ENCODE measurements at regions not wholly inside any gene's neighbourhood (a gene's known extent, or its start where the extent isn't known, plus 50 kb on each side); places are given as distances from the start of the nearest gene placed in this dataset.
A peak's percentile ranks its signal among the peaks of the same experiment; 100 is the strongest.
"Not testable (repeated sequence)": the region's sequence is repeated elsewhere in the genome, so short reads cannot be mapped to it uniquely, and the experiment has no call there.

DNA sequence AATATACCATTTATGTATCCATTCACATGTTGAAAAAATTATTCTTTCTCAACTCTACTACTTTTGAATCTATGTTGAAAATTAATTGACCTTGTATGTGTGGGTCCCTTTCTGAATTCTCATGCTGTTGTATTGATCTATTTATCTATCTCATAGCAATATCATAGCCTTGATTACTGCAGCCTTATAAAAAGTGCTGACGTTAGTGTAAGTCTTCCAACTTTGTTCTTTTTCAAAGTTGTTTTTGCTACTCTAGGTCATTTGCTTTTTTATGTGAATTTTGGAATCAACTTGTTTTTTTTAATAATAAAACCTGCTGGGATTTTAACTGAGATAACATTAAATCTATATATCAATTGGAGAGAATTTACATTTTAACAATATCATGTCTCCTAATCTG lies 52.2 kb upstream of the PAX3 start:
- DNase-seq (ENCODE audit: low read depth in 4 of 4, low spot score in 2 of 4) = no peak

DNA sequence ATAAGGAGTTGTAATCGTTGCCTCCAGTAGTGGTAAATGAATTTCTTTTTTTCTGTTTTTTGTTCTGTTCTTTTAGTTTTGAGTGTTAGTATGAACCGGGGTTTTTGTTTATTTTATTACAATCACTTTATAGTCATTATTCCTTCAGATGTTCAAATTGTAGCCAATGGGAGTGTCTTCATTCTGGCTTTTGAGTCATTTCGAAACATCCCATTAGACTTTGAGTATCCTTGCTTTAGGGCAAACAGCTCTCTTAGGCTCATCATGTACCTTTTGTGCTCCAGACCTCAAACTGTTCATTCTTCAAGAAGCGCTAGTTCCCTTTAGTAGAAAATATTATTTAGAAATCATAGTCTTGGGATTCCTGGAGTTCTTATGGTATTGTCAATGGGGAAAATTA lies 54.2 kb upstream of the PAX3 start:
- DNase-seq (ENCODE audit: low read depth in 4 of 4, low spot score in 2 of 4) = no peak

DNA sequence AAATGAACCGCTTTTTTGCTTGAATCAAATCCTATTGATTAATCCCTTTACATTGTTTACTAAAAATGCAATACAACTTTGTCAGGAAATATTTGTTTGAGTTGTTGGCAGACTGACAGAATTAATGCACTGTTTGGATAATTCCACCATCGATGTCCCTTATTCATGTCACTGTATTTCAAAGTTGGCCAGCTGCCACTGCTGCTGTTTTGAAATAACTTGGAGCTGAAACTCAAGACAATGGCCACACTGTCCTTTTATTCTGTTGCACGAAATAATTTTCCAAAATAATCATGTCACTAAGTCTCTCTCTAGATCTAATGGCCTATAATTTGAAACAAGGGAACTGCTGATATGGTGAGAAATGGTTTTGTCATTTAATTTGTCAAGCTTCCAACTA lies 55.2 kb upstream of the PAX3 start:
- no peak for DNase-seq (ENCODE audit: low read depth in 4 of 4, low spot score in 2 of 4)

DNA sequence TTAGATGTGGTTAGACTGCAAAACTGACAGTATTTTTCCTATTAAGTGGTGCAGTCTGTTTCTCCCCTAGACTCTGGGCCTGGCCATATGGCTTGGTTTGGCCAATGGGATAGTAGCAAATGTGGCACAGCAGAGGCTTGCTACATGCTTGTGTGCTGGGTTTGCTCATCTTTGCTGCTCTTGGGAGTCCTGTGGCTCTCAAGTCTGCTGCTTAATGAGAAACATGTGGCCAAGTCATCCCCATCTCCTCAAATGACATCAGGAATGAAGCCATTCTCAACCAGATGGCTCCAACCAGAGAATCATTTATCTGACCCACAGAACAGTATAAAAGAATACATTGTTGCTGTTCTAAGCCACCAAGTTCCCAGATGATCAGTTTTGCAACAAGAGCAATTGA lies 57.1 kb upstream of the PAX3 start:
- DNase-seq (ENCODE audit: low read depth in 4 of 4, low spot score in 2 of 4) = no peak

DNA sequence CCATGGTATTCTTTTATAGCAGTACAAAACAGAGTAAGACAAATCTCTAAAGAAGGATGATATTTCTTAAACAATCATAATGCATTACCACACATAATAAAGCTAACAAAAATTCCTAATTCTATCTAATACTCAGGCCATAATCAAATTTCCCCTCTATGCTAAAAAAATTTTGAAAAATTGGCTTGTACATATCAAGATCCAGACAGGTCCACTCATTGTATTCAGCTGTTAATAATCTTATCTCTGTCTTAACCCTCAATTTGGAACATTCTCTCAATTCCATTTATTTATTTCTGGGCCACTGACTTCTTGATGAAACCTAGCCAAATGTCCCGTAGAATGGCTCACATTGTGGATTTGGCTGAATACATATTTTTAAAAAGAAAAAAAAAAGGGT lies 59.1 kb upstream of the PAX3 start:
- DNase-seq (ENCODE audit: low read depth in 4 of 4, low spot score in 2 of 4) = no peak

DNA sequence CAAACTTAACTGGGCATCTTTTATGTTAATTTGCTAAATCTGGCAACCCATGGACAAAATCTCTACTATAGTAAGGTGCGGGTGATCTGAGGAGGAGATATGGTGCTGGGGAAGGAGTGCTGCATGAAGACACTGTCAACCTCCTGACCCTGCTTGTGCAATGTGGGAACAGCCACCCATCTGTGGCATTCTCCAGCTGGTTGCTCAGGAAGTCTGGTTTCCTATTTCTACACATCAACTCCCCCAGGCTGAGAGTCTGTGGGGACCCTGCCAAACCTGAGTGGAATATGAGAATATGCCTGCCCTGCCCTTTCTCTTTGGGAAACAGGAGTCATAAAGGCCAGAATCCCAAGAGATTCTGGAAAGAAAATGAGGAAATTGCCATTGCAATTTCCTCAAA lies 60.1 kb upstream of the PAX3 start:
- DNase-seq (ENCODE audit: low read depth in 4 of 4, low spot score in 2 of 4) = peak in 2 of 4 donors; percentile 29 to 33

DNA sequence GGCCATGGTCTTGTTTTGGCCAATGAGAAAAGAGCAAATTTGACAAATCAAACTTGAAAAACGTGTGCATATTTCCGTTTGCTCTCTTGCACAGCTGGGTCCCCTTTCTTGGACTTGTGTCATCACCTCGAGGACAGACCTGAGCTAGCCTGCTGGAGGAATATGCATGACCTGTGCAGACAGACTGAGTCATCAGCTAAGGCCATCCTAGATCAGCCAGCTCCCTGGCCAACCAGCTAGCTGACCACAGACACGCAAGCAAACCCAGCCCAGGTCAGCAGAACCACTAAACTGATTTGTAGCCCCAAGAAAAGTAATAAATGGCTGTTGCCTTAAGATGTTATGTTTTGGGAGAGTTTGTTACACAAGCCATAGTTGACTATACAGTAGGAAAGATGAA lies 61.3 kb upstream of the PAX3 start:
- no peak for DNase-seq (ENCODE audit: low read depth in 4 of 4, low spot score in 2 of 4)

DNA sequence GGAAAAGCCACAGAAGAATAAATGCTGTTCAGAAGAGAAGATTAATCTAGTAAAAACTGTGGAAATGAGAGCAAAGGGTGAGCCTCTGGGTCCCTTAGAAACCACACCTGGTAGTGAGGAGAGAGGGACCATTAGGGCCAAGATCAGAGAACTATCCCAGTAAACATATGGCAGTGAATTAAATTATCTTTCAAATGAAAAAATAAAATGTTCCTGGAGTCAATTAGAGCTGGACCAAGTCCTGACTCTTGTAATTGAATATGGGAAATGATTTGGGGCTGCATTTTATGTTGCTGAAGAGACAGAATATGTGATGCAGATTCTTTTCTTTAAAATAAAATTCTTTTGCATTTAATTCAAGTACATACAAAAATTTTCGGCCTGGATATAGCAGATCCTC lies 62.2 kb upstream of the PAX3 start:
- no peak for DNase-seq (ENCODE audit: low read depth in 4 of 4, low spot score in 2 of 4)

DNA sequence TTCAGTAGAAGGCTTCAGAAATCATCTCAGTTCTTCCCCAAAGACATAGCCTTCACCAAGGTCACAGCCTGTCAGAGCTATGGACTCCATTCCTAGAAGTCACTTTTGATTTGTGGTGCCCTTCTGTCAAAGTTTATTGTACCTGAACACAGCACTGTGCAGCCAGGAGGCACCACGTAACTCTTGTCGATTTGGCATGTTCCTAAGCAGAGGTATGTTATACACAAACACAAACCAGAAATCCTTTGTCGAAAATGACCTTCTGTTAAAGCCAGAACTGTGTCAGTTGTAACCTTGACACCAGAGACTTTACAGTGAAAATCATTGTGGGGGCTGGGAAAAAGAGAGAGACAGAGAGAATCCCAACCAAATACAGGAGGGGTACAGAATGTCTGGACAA lies 62.6 kb upstream of the SGPP2 start:
- DNase-seq (ENCODE audit: low read depth in 4 of 4, low spot score in 2 of 4) = no peak

DNA sequence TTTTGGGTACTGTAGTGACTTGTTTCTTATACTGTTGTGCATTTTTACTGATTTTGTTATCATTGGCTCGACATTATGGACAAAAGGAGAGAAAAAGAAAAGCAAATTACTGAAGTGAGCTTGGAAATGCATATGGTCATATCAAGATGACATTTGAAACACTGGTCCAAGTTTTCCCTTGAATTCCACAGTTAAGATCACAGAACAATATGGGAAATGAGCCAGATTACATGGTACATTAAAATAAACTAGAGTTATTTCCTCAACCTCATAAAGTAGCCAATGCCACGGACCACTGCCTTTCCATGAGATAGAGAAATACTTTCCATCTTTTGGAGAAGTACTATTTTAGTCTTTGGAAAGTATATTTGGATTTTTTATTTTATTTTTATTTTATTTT lies 62.0 kb upstream of the SGPP2 start:
- DNase-seq (ENCODE audit: low read depth in 4 of 4, low spot score in 2 of 4) = no peak

DNA sequence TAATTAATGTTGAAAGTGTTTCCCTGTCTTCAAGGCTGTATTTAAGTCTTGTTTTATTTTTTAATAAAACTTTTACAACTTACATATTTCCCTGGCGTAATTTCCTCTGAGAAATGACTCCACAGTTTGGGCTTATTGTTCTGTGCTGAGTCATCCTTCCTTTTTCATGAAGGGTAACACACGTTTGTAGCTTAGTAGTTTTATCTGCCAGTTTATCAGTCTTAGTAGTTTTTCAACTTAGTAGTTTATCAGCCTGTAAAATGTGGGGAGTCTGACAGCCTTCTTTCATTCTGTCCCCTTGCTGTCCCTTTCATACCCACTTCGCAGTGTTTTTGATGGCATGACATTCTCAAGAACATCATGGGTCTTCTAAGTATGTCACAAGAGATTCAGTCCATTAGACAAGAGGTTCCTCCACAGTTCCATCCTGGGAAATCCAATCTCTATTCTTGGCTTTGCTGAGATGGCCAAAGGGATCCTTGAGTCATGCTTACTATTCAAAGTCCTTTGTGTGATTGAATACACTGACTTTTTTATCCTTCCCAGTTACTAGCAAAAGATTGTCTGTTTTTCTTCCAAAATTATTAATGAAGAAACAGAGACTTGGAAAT lies 60.0 kb upstream of the SGPP2 start:
- DNase-seq (ENCODE audit: low read depth in 4 of 4, low spot score in 2 of 4) = no peak

DNA sequence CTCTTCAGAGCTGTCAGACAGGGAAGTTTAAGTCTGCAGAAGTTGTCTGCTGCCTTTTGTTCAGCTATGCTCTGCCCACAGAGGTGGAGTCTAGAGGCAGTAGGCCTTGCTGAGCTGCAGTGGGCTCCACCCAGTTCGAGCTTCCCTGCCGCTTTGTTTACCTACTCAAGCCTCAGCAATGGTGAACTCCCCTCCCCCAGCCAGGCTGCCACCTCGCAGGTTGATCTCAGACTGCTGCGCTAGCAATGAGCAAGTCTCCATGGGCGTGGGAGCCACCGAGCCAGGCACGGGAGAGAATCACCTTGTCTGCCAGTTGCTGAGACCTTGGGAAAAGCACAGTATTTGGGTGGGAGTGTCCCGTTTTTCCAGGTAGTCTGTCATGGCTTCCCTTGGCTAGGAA lies 56.1 kb upstream of the SGPP2 start:
- not testable (repeated sequence) for DNase-seq (ENCODE audit: low read depth in 4 of 4, low spot score in 2 of 4)

DNA sequence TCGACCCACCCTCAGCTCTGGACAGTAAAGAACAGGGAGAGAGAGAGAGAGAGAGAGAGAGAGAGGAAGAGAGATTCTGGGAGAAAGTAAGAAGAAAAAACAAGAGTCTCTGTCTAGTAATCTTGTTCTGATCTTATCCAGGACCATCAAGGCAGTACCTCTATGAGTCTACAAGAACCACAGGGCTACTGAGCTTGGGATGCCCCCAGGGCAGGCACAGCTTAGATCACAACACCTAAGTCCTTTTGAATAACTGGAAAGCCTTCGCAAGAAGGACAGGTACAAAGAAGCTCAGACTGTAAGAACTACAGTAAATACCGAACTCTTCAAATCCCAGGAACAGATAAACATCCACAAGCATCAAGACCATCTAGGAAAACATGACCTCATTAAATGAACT lies 51.4 kb upstream of the SGPP2 start:
- DNase-seq (ENCODE audit: low read depth in 4 of 4, low spot score in 2 of 4) = no peak

All from left renal cortex interstitium (tissue), 4 donors.